Stimulated activated CD4-positive, alpha-beta T cell treated with anti-CD3 and anti-CD28 coated beads, TNF-alpha, amount 100 ng/mL, for 24 hours (primary cell): ENCODE measurements at regions not wholly inside any gene's neighbourhood (a gene's known extent, or its start where the extent isn't known, plus 50 kb on each side); places are given as distances from the start of the nearest gene placed in this dataset.

Experiments used
- DNase-seq, 3 experiments: peaks; one replicate each; pipeline ENCODE4 v3.0.0-alpha.2; 2020; ENCODE audit warnings: low read depth in 3 of 3

DNA sequence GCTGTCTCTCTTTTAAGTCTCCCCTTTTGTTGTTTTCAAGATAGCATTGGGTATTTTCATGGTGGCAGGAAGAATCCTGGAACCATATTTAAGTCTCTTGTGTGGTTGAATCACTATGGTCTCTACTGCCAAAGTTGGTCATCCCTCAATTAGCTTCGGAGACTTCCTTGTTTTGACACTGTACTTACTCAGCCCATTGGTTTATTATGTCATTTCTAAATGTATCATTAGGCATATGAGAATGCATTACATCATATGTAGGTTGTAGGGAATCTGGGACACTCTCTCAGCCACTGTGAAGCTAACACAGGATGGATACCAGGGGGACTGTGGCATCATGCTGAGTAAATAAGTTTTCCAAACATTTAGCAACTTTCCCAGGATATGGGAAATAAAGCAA is 211.8 kb downstream of the DTHD1 start:
- DNase-seq = no peak

DNA sequence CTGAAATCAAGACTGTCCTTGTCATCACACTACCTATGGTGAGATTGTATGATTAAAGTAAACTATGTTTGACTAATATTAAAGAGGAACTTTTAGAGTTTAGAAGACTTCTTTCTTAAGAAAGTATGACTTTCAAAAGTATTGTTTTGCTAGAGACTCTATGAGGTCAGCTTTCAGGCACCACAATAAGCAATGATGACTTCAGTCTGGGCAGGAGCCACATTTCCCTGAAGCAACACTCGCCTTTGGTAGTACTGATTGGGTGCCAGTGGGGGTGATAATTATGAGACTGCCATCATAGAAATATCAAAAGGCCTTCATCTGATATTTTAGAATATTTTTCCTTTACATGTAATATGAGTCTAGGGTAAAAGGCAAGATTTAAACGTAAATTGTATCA is 212.6 kb downstream of the DTHD1 start:
- DNase-seq = no peak

GRCh38 chr4:36494747-36495146 is 213.3 kb downstream of the DTHD1 start:
- DNase-seq = no peak

DNA sequence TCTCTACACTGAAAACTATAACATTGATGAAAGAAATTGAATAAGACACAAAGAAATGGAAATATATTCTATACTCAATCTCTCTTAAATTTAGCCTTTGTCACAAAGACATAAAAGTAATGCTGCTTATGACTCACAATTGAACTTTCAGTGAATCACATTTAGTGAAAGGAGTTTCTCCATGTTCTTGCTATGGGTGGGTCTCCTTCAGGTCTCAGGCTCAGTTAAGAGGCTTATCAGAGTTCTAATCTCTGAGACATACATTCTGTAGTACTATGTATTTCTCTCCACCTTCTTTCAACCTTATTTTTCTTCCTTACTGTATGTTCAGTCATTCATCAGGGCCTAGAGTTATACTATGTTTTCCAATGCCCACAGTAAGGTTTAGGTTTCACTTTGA is 220.9 kb downstream of the DTHD1 start:
- DNase-seq = no peak

- no peak for DNase-seq
Observed at GRCh38 chr4:36508394-36508793, 227.0 kb downstream of the DTHD1 start.

DNA sequence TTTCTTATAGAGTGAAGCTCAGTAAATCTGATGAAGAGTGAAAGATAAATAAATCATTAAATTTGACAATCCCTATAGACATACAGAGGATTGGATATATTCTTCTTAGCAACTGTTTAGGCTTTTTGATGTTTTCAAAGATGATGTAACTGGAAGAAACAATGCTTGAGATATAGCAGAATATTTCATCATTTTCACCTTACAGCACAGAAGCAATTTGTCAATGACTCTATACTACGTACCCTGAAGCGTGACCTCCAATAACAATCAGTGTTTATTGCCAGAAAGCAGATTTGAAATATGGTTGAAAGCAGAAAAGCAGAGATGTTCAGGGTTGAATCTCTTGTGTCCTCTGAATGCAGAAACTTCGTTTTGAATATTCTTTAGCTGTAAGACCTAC is 228.4 kb downstream of the DTHD1 start:
- no peak for DNase-seq

GRCh38 chr4:36511785-36512184 is 230.4 kb downstream of the DTHD1 start:
- DNase-seq = no peak

GRCh38 chr4:36516522-36517095 is 235.2 kb downstream of the DTHD1 start:
- DNase-seq = no peak

GRCh38 chr4:36523182-36523581 is 241.8 kb downstream of the DTHD1 start:
- DNase-seq = no peak

GRCh38 chr4:36532670-36533379 is 251.4 kb downstream of the DTHD1 start:
- no peak for DNase-seq

- DNase-seq = no peak
Observed at GRCh38 chr4:36533944-36534343, 252.5 kb downstream of the DTHD1 start.

DNA sequence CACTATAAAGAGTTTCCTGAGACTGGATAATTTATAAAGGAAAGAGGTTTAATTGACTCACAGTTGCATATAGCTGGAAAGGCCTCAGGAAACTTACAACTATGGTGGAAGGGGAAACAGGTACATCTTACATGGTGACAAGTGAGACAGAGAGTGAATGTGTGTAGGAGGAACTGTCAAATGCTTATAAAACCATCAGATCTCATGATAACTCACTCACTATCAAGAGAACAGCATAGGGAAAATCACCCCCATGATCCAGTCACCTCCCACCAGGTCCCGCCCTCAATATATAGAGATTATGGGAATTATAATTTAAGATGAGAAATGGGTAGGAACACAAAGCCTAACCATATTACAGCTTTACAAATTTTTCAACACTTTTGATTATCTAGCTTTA is 266.0 kb downstream of the DTHD1 start:
- no peak for DNase-seq

GRCh38 chr4:36549252-36549651 is 267.8 kb downstream of the DTHD1 start:
- no peak for DNase-seq

GRCh38 chr4:36549992-36550391 is 268.6 kb downstream of the DTHD1 start:
- no peak for DNase-seq

DNA sequence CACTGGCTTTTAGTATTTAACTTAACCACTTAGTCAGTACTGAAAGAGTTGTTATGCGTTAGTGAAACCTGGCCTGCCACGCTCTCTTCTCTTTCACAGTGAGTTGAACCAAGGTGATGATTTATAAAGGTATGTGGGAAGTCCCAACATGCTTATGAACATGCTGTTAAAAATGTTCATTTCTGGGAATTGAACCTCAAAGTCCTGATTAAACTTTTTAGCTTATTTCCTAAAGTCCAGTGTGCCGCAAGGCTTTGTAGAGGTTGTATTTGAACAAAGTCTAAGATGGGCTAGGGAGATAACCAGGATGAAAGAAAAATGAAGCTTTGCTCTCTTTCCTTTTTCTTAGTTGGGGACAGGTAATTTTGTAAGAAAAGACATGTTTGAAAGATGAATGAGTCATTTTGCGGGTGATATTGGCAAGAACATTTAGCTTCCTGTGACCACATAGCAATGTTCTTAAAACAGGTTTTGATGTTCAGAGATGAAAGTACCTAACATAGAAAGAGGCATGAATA is 270.3 kb downstream of the DTHD1 start:
- peak in 1 of 3 experiments; percentile 5 for DNase-seq

- no peak for DNase-seq
Observed at GRCh38 chr4:36553029-36553428, 271.6 kb downstream of the DTHD1 start.

DNA sequence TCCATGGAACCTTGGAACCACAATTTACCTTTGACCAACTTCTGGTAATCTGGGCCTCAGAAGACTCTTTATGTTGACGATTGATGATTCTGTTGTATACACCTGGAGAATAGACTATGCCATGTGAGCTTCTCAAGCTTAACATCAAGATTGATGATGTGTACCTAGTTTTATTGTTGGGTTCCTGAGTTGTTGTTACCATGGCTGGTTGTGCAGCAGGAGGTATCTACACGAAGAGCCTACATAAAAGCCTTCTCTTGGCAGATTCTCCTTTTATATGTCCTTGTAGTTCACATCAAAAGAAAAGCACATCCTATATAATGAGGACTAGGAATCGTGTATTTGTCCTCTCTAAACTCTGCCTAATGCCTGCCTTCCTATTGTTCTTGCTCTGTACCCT is 272.0 kb downstream of the DTHD1 start:
- DNase-seq = no peak

DNA sequence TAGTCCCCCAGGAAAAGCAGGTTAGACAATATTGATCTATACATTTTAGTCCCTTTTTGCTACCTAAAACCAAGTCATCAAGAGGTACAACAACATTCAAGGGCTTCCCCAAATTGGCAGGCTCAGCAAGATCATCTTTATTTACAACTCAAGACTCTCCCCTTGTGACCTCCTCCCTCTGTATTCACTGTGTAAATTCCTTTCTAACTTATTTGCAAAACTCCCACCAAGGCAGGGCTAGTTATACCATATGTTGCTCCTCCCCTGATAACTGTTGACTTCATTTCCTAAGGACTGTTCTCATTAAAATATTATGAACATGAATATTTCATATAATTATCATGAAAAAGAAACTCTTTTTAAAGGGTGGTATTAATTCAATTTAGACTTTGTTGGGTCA is 275.6 kb downstream of the DTHD1 start:
- DNase-seq = no peak

DNA sequence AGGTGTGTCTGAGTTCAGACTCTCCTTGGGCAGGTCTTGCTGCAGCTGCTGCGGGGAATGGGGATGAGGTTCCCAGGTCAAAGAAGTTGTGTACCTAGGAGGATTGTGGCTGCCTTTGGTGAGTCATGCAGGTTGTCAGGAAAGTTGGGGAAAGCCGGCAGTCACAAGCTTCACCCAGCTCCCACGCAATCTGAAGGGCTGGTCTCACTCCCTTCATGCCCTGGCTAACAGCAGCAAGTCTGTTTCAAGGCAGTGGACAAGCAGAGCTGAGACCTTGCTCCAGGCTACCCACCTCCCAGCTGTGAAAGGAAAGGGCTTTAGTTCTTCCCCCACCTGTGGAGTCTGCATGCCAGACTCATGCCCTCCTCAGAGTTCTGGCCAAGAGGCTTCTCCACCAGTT is 287.2 kb downstream of the DTHD1 start:
- DNase-seq = no peak

- DNase-seq = no peak
Observed at GRCh38 chr4:36573441-36573840, 292.0 kb downstream of the DTHD1 start.

GRCh38 chr4:36574816-36575215 is 293.4 kb downstream of the DTHD1 start:
- no peak for DNase-seq

DNA sequence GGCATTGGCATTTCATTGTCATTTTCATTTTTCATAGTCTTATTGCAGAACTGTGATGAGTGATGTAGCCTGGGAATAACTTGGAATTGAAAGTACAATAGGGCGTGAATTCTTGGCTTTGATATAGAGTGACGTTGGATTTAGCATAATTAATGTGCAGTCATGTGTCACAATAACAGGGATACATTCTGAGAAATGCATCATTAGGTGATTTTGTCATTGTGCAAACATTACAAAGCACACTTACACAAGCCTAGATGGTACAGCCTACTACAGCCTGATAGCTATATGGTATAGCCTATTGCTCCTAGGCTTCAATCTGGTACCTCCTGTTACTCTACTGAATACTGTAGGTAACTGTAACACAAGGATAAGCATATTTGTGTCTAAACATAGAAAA is 300.8 kb downstream of the DTHD1 start:
- no peak for DNase-seq

DNA sequence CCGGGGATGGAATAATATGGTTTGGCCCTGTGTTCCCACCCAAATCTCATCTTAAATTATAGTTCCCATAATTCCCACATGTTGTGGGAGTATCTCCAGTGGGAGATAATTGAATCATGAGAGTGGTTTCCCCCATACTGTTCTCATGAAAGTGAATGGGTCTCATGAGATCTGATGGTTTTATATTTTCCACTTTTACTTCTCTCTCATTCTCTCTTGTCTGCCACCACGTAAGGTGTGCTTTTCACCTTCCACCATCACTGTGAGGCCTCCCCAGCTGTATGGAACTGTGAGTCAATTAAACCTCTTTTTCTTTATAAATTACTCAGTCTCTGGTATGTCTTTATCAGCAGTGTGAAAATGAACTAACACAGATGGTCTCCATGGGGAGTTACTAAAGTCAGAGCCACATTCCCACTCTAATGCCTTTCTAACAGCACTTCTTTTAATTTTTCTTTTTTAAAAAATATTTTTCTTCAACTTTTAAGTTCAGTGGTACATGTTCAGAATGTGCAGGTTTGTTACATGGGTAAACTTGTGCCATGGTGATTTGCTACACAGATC is 306.6 kb downstream of the DTHD1 start:
- no peak for DNase-seq
